ENCODE measurements at regions not wholly inside any gene's neighbourhood (a gene's known extent, or its start where the extent isn't known, plus 50 kb on each side); places are given as distances from the start of the nearest gene placed in this dataset.
"Not testable (repeated sequence)": the region's sequence is repeated elsewhere in the genome, so short reads cannot be mapped to it uniquely, and the experiment has no call there.

- DNase-seq (ENCODE audit: low read depth, low spot score): no peak
These were observed 392.5 kb upstream of the RGS6 start for GRCh38 chr14:71539650-71540285.

GRCh38 chr14:71541271-71541670, 391.0 kb upstream of the RGS6 start:
- no peak overlapping the region for H3K27ac ChIP-seq

More at GRCh38 chr14:71539650-71540285, 392.5 kb upstream of the RGS6 start:
- H3K27ac ChIP-seq: no peak overlapping the region

GRCh38 chr14:71541973-71542690, 390.1 kb upstream of the RGS6 start:
- no peak overlapping the region for H3K27ac ChIP-seq

More at GRCh38 chr14:71541271-71541670, 391.0 kb upstream of the RGS6 start:
- DNase-seq (ENCODE audit: low read depth, low spot score): no peak

DNA sequence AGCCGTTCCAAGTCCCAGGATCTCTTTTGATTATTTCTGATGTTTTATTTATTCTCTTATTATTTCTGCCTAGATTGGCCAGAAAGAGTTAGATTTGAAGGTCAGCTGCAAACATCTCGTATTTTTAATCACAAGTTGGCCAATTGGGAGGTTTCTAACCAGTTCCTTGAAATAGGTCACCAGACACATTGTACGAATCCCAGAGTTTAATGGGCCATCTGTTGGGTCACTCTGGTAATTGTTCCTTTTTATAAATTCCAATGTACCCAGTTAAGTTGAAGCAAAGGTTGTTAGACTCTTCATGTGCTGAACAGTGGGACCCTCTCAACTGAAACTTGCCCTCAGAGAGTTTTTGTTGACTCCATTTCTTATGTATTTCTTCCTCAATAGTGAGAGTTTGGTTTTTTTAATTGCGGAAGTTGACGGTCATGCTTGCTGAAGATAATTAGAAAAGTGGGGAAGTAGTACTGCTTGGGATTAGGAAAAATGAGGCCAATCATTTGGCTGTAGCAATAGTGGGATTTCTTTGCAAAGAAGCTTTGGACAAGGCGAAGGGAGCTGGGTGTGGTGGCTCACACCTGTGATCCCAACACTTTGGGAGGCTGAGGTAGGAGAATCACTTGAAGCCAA, 382.7 kb upstream of the RGS6 start:
- no peak overlapping the region for H3K27ac ChIP-seq
- no peak for DNase-seq (ENCODE audit: low read depth, low spot score)

More at GRCh38 chr14:71541973-71542690, 390.1 kb upstream of the RGS6 start:
- no peak for DNase-seq (ENCODE audit: low read depth, low spot score)

DNA sequence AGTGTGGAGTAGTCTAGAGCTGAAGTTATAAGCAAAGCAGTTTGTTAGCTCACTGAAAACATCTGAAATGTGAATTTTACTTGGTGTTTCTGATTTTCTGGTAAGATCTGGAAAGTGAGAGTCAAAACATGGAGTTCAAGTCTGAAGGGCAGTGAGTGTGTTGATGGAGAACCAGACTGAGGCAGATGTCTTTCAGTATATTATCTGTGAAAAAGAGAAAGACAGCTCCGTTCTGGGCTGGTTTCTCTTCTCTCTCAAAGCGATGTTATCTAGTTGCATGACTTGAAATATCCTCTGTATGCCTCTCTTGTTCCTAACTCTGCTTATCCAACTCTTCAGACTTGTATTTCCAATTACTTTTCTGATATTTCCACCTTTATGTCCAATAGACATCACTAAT, 381.9 kb upstream of the RGS6 start:
- no peak overlapping the region for H3K27ac ChIP-seq
- DNase-seq (ENCODE audit: low read depth, low spot score): no peak

DNA sequence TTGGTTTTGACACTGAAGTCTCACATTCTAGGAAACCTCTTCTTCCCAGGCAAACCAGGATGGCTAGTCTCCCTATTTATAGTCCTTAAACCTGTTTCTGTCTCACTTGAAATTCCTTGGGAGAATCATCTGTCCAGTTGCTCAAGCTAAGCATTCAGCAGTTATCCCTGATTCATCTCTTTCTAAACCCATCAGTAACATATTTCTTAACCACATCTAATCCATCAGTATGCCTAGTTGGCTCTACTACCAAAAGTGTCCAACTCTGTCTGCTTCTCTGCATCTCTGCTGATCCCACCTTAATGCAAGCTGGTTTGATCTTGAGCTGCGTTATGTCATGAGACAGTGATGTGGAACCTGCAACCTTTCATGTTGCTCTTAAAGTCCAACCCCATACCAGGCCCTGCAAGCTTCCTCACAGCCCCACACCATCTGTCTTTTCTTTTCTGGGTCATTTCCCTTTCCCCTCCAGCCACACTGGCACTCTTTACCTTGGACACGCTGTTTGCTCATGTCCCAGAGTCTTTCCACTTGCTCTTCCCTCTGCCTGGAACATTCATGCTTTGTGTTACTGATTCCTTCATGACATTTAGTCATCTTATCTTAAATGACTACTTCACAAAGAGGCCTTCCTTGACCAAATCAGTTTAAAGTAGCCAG, 380.8 kb upstream of the RGS6 start:
- H3K27ac ChIP-seq: no peak overlapping the region
- DNase-seq (ENCODE audit: low read depth, low spot score): peak; percentile 18

GRCh38 chr14:71552809-71553208, 379.4 kb upstream of the RGS6 start:
- DNase-seq (ENCODE audit: low read depth, low spot score): no peak
- H3K27ac ChIP-seq: no peak overlapping the region

- no peak for DNase-seq (ENCODE audit: low read depth, low spot score)
- H3K27ac ChIP-seq: no peak overlapping the region
These were observed 378.4 kb upstream of the RGS6 start for GRCh38 chr14:71553779-71554178.

- H3K27ac ChIP-seq: no peak overlapping the region
These were observed 377.9 kb upstream of the RGS6 start for GRCh38 chr14:71554323-71554722.

DNA sequence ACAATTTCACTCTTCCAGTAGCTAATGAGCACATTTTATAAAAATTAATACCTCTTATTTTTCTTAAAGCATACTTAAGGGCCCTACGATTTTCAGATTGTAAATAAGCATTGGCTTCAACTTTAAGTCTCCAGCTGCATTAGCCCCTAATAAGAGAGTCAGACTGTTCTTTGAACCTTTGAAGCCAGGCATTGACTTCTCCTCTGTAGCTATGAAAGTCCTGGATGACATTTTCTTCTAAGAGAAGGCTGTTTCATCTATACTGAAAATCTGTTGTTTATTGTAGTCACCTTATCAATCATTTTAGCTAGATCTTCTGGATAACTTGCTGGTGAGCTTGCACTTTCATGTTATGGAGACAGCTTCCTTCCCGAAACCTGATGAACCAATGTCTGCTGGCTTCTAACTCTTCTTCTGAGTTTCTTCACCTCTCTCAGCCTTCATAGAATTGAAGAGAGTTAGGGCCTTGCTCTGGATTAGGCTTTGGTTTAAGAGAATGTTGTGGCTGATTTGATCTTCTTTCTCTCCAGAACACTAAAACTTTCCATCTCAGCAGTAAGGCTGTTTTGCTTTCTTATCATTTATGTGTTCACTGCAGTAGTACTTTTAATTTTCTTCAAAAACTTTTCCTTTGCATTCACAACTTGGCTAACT, 377.1 kb upstream of the RGS6 start:
- peak overlapping the region; percentile 55 for H3K27ac ChIP-seq
- no peak for DNase-seq (ENCODE audit: low read depth, low spot score)

More at GRCh38 chr14:71554323-71554722, 377.9 kb upstream of the RGS6 start:
- no peak for DNase-seq (ENCODE audit: low read depth, low spot score)

DNA sequence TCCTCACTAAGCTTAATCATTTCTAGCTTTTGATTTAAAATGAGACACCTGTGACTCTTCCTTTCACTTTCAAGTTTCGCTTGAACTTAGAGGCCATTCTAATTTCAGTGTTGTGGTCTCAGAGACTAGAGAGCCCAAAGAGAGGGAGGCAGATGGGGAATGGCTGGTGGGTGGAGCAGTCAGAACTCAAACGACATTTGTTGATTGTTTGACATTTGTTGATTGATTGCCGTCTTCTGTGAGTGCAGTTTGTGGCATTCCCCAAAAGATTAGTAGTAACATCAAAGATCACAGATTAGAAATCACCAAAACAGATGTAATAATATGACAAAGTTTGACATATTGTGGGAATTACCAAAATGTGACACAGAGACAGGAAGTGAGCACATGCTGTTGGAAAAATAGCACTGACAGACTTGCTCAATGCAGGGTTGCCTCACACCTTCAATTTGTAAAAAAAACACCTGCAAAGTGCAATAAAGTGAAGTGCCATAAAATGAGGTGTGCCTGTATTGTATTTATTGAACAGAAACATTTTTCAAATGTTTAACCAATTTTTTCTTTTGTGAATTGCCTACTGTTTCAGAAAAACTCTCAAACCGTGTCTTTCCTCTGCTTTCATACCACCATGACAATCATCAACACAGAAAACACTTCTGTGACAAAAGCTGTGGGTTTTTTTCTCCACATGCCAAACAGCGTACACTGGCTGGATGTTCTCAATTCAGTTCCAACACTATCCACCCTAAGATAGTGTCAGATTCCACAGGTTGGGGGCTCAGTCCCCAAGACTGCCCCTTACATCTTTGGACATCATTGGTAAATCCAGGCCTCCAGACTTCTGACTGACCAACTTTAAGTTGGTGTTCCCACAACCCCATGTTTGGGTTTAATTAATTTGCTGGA, 376.3 kb upstream of the RGS6 start:
- peak overlapping the region; percentile 55 for H3K27ac ChIP-seq

GRCh38 chr14:71556730-71557129, 375.5 kb upstream of the RGS6 start:
- H3K27ac ChIP-seq: no peak overlapping the region
- DNase-seq (ENCODE audit: low read depth, low spot score): no peak

More for the DNA sequence above, 376.3 kb upstream of the RGS6 start:
- DNase-seq (ENCODE audit: low read depth, low spot score): no peak

DNA sequence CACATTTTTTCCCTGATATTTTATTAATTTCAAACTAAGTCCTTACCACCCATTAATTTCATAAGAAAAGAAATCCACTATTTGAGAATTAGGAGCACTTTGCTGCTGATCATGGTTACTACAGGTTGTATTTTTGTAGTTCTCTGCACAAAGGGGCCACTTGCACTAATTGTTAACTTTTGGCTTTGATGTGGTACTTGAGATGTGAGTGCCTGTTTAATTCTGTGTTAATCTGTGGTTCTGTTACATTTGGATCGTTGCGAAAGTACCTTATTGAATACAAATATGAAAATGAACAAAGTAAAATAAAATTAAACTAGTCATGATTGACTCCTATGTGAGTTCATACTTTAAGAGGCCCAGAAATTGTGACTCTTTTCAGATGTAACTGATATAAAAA, 374.9 kb upstream of the RGS6 start:
- no peak for DNase-seq (ENCODE audit: low read depth, low spot score)

DNA sequence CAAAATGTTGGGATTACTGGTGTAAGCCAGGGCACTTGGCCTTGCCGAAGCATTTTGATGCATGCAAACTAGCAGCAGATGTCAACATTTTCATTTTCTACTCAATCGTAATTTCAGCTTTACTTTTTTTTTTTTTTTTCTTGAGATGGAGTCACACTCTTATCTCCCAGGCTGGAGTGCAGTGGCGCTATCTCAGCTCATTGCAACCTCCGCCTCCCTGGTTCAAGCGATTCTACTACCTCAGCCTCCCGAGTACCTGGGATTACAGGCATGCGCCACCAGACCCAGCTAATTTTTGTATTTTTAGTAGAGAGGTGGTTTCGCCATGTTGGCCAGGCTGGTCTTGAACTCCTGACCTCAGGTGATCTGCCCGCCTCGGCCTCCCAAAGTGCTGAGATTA, 373.3 kb upstream of the RGS6 start:
- not testable (repeated sequence) for H3K27ac ChIP-seq; DNase-seq (ENCODE audit: low read depth, low spot score)

More for the DNA sequence above, 374.9 kb upstream of the RGS6 start:
- no peak overlapping the region for H3K27ac ChIP-seq

DNA sequence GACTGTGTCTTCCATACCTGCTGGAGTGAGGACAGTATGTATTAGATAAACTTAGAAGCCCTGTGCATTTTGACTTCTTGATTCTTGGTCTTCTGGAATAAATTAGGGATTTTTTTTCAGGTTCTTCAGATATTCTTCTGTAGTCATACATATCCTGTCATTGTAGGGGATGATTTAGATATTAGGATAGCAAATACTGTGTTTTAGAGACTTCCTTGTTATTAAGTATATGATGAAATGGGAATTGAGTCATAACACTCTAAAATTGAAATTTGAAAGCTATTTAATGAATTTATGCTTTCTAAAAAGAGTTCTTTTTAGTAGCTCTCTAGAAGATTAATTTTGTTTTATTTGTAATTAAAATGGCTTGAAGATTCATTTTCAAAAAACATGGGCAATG, 371.5 kb upstream of the RGS6 start:
- H3K27ac ChIP-seq: no peak overlapping the region
- no peak for DNase-seq (ENCODE audit: low read depth, low spot score)

DNA sequence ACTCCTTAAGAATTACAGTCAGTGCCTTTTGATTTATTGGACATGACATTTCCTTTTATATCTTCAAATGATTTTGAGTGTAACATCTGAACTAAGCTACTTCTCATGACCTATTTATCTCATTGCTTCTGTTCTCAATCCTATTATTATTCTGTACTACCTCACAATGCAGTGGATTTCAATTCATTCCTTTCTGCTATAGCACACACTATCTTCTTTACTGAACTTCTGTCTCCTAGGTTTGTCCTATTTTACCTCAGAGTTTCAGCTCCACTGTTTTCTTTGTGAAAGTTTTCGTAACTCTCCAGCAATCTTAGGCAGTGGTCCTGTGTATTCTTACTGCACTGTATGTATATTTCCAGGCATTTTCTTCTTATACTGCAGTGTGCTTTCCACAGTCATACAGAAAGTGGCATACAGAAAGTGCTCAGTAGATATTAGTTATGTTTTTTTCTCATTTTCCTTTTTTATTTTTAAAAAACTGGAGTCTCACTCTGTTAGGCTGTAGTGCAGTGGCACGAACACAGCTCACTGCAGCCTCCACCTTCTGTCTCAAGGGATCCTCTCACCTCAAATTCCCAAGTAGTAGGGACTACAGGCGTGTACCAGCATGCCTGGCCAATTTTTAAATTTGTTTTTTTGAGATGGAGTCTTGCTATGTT, 368.6 kb upstream of the RGS6 start:
- no peak overlapping the region for H3K27ac ChIP-seq
- no peak for DNase-seq (ENCODE audit: low read depth, low spot score)

DNA sequence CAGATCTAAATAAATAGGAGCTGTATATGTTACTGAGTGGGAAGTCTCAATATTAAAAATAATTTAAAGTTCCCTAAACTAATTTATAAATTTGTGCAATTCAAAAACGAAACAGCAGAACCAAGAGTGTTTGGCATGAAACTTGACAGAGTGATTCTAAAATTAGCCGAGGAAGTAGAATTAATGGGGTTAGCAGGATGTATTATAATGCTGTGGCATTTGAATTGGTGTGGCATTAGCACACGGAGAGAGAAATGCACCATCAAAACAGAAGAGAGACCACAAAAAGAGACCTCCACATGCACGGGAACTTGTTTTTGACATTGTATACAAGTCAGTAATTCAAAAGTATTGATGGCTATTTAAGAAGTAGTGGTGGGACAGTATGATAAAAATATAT, 366.0 kb upstream of the RGS6 start:
- no peak for DNase-seq (ENCODE audit: low read depth, low spot score)
- H3K27ac ChIP-seq: no peak overlapping the region

- not testable (repeated sequence) for DNase-seq (ENCODE audit: low read depth, low spot score); H3K27ac ChIP-seq
These were observed 364.6 kb upstream of the RGS6 start for GRCh38 chr14:71567499-71568133.

All from epithelial cell of prostate (primary cell).